ENCODE measurements at regions not wholly inside any gene's neighbourhood (a gene's known extent, or its start where the extent isn't known, plus 50 kb on each side); places are given as distances from the start of the nearest gene placed in this dataset.

DNA sequence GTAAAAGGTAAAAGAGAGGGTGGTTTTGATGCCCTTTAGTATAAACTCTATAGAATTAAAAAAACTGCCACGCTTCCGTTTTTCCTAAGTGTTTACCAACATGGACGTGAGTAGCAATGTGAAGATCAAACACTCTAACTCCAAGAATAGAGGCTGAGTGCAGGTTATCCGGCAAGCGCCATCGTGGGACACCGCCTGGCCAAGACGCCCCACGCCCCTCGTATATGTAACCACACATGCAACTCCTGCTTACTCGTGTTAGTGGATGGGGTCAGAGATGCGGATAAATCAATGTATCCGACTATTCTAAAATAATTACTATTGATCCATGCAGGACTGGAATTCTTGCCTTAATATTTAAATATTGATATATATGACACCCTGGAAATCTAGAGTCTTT is 741.3 kb downstream of the GALR1 start:
- TF ChIP-seq, protein P1, sequence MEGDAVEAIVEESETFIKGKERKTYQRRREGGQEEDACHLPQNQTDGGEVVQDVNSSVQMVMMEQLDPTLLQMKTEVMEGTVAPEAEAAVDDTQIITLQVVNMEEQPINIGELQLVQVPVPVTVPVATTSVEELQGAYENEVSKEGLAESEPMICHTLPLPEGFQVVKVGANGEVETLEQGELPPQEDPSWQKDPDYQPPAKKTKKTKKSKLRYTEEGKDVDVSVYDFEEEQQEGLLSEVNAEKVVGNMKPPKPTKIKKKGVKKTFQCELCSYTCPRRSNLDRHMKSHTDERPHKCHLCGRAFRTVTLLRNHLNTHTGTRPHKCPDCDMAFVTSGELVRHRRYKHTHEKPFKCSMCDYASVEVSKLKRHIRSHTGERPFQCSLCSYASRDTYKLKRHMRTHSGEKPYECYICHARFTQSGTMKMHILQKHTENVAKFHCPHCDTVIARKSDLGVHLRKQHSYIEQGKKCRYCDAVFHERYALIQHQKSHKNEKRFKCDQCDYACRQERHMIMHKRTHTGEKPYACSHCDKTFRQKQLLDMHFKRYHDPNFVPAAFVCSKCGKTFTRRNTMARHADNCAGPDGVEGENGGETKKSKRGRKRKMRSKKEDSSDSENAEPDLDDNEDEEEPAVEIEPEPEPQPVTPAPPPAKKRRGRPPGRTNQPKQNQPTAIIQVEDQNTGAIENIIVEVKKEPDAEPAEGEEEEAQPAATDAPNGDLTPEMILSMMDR (IDR thresholded peaks at IDR 0.05): no peak
- no peak for ATAC-seq (ENCODE audit: low FRiP score)

DNA sequence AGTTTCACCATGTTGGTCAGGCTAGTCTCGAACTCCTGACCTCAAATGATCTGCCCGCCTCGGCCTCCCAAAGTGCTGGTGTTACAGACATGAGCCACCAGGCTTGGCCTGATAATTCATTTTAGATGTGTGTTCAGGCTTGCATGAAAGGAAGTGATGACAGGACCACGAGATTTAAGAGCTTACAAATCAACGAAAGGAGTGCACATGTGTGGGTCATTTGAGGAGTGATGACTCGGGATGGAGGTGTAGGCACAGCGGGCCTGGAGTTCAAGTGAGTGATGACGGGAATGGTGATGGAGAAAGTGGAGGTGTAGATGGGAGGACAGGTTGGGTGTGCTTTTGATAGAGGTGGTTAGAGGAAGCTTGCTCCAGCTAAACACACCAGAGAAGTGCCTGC is 742.4 kb downstream of the GALR1 start:
- no peak for DNase-seq (ENCODE audit: low spot score)
- TF ChIP-seq, protein P1 (IDR thresholded peaks at IDR 0.05): no peak
- no peak for ATAC-seq (ENCODE audit: low FRiP score)

More for the DNA sequence above, 741.3 kb downstream of the GALR1 start:
- no peak for DNase-seq (ENCODE audit: low spot score)

DNA sequence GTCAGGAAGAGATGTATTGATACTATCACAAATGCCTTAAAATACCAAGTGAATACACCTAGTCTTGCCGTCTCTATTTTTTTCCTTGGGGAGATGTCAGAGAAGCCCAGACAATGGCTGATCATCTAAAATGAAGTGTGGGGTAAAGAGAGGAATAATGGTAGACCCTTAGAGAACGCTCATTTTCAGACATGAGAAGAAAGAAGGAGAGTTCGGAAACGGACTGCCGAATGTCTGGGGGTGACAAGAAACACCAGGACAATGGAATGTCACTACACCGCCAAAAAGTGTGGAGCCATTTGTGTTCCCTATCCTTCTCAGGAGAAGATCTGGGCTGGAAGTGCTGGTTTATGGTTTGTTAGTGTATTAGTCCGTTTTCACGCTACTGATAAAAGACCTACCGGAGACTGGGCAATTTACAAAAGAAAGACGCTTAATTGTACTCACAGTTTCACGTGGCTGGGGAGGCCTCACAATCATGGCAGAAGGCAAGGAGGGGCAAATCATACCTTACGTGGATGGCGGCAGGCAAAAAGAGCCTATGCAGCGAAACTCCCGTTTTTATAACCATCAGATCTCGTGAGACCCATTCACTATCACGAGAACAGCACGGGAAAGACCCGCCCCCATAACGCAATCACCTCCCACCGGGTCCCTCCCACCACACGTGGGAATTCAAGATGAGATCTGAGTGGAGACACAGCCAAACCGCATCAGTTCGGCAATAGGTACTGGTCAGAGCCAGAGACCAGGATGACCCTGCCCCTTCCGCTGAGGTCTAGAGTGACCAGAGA is 743.7 kb downstream of the GALR1 start:
- DNase-seq (ENCODE audit: low spot score) (no peak), ATAC-seq (ENCODE audit: low FRiP score) (no peak)
- TF ChIP-seq, protein P1 (IDR thresholded peaks at IDR 0.05): no peak

DNA sequence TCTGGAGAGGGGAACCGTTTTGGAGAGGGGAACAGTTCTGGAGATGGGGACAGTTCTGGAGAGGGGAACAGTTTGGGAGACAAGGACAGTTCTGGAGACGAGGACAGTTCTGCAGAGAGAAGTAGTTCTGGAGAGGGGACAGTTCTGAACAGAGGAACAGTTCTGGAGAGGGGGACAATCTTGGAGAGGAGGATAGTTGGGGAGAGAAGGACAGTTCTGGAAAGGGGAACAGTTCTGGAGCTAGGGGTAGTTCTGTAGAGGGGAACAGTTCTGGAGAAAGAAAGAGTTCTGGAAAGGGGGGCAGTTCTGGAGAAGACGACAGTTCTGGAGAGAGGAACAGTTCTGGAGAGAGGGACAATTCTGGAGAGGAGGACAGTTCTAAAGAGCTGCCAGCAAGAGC is 745.9 kb downstream of the GALR1 start:
- no peak for ATAC-seq (ENCODE audit: low FRiP score)
- TF ChIP-seq, protein P1 (IDR thresholded peaks at IDR 0.05): no peak
- DNase-seq (ENCODE audit: low spot score): no peak

DNA sequence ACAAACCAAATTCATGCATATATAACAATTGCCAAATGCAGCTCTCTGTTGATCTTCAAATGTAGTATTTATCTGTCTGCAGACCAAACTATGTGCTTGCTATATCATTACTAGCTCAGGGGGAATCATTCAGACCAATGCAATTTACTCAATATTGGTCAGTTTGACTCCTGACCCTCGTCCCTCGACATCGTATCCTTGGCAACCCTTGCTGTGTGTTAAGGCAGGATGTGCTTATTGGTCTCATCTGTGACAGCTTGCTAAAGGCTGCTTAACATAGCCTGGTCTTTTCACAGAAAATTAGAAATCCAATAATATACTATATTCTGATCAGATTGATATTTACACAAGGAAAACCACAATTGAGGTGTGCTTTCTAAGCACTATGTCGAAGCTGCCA is 747.1 kb downstream of the GALR1 start:
- TF ChIP-seq, protein P1 (IDR thresholded peaks at IDR 0.05): no peak
- DNase-seq (ENCODE audit: low spot score) (no peak), ATAC-seq (ENCODE audit: low FRiP score) (no peak)

GRCh38 chr18:78001811-78002210 is 752.2 kb downstream of the GALR1 start:
- no peak for ATAC-seq (ENCODE audit: low FRiP score)
- DNase-seq (ENCODE audit: low spot score): no peak
- TF ChIP-seq, protein P1 (IDR thresholded peaks at IDR 0.05): no peak

Data from omental fat pad (tissue), 3 donors.